ENCODE measurements at regions not wholly inside any gene's neighbourhood (a gene's known extent, or its start where the extent isn't known, plus 50 kb on each side); places are given as distances from the start of the nearest gene placed in this dataset.

DNA sequence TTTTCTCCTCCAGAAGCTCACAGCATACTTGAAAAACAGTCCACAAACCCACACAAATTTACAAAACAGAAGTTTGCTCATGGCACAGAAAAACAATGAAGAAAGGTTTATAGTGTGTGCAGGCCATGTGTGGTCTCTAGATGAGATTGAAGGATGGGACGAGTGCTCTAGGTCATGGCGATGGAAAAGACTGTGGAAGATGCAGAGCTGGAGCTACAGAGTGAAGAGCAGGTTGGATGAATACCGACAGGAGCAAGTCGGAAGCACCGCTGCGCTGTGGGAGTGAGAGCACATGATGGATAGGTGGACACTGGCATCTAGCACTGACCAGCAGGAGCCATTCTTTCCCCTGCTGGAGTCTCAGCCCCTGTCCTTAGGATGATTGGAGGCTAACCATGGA is 534.7 kb upstream of the RAB6C start:
- TF ChIP-seq, protein P1, sequence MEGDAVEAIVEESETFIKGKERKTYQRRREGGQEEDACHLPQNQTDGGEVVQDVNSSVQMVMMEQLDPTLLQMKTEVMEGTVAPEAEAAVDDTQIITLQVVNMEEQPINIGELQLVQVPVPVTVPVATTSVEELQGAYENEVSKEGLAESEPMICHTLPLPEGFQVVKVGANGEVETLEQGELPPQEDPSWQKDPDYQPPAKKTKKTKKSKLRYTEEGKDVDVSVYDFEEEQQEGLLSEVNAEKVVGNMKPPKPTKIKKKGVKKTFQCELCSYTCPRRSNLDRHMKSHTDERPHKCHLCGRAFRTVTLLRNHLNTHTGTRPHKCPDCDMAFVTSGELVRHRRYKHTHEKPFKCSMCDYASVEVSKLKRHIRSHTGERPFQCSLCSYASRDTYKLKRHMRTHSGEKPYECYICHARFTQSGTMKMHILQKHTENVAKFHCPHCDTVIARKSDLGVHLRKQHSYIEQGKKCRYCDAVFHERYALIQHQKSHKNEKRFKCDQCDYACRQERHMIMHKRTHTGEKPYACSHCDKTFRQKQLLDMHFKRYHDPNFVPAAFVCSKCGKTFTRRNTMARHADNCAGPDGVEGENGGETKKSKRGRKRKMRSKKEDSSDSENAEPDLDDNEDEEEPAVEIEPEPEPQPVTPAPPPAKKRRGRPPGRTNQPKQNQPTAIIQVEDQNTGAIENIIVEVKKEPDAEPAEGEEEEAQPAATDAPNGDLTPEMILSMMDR (IDR thresholded peaks at IDR 0.05), result no peak
- TF ChIP-seq POLR2A (IDR thresholded peaks at IDR 0.05), result no peak

Data from right lobe of liver (tissue), 4 donors.